ENCODE measurements at regions not wholly inside any gene's neighbourhood (a gene's known extent, or its start where the extent isn't known, plus 50 kb on each side); places are given as distances from the start of the nearest gene placed in this dataset.
"Not testable (repeated sequence)": the region's sequence is repeated elsewhere in the genome, so short reads cannot be mapped to it uniquely, and the experiment has no call there.

GRCh38 chr14:56005191-56006053 is 112.8 kb upstream of the PELI2 start:
- Histone ChIP-seq H3K27me3 (no peaks in the 10 kb centered on the region), H3K36me3 (no peaks in the 10 kb centered on the region), H3K4me3 (peak overlapping the region in 10 of 12 donors; percentile 1 to 44 (median 20)), H3K9me3 (peaks cover 0 to 13% (median 0%) of the 10 kb centered on the region in 12 donors), H3K4me1 (peaks cover 0 to 28% (median 0%) of the 10 kb centered on the region in 12 donors), H3K27ac (peak overlapping the region in 10 of 12 donors; percentile 1 to 64 (median 45))
- TF ChIP-seq POLR2A (IDR thresholded peaks at IDR 0.05) (no peak), CTCF (IDR thresholded peaks at IDR 0.05) (no peak)
- 50 to 60% (median 57%) methylated on average over 11 of the region's 11 CpGs for WGBS, 4 donors
- intact Hi-C loops (cut with DNase I) = no loop called here
- ATAC-seq (peak in 2 of 4 donors; percentile 63 to 77), DNase-seq (peak in 1 of 5 donors; percentile 22)

GRCh38 chr14:56007491-56007890 is 110.7 kb upstream of the PELI2 start:
- H3K4me3 ChIP-seq; DNase-seq; H3K27me3 ChIP-seq; intact Hi-C loops (cut with DNase I); H3K36me3 ChIP-seq; ATAC-seq; H3K27ac ChIP-seq: not testable (repeated sequence)
- H3K4me1 ChIP-seq = peaks cover 0 to 28% (median 0%) of the 10 kb centered on the region in 12 donors
- 75 to 86% (median 82%) methylated on average over 5 of the region's 5 CpGs for WGBS, 4 donors
- peaks cover 0 to 21% (median 0%) of the 10 kb centered on the region in 12 donors for H3K9me3 ChIP-seq

GRCh38 chr14:56008150-56008549 is 110.1 kb upstream of the PELI2 start:
- Histone ChIP-seq H3K4me1 (peaks cover 0 to 28% (median 0%) of the 10 kb centered on the region in 12 donors), H3K9me3 (peaks cover 0 to 21% (median 0%) of the 10 kb centered on the region in 12 donors), H3K4me3 (no peak overlapping the region), H3K27ac (no peak overlapping the region), H3K27me3 (no peaks in the 10 kb centered on the region), H3K36me3 (no peaks in the 10 kb centered on the region)
- intact Hi-C loops (cut with DNase I) = no loop called here
- DNase-seq (no peak), ATAC-seq (no peak)
- WGBS, 4 donors = 56 to 79% (median 73%) methylated on average over 1 of the region's 1 CpG
- TF ChIP-seq POLR2A (IDR thresholded peaks at IDR 0.05) = no peak
- no peak for TF ChIP-seq CTCF (IDR thresholded peaks at IDR 0.05)

GRCh38 chr14:56008661-56009060 is 109.5 kb upstream of the PELI2 start:
- intact Hi-C loops (cut with DNase I); H3K27me3 ChIP-seq; H3K4me3 ChIP-seq; H3K36me3 ChIP-seq; DNase-seq; ATAC-seq; H3K27ac ChIP-seq: not testable (repeated sequence)
- WGBS, 4 donors = 78 to 98% (median 97%) methylated on average over 3 of the region's 3 CpGs
- Histone ChIP-seq H3K4me1 (peaks cover 0 to 28% (median 0%) of the 10 kb centered on the region in 12 donors), H3K9me3 (peaks cover 0 to 21% (median 0%) of the 10 kb centered on the region in 12 donors)

GRCh38 chr14:56023661-56024081 is 94.5 kb upstream of the PELI2 start:
- intact Hi-C loops (cut with DNase I) = no loop called here
- no peak for TF ChIP-seq POLR2A (IDR thresholded peaks at IDR 0.05)
- no peak for TF ChIP-seq CTCF (IDR thresholded peaks at IDR 0.05)
- H3K9me3 ChIP-seq = peaks cover 0 to 5% (median 0%) of the 10 kb centered on the region in 12 donors
- no peak overlapping the region for H3K27ac ChIP-seq
- no peak overlapping the region for H3K4me3 ChIP-seq
- peaks cover 0 to 15% (median 8%) of the 10 kb centered on the region in 12 donors for H3K4me1 ChIP-seq
- DNase-seq = no peak
- H3K27me3 ChIP-seq = no peaks in the 10 kb centered on the region
- H3K36me3 ChIP-seq = no peaks in the 10 kb centered on the region
- 63 to 85% (median 77%) methylated on average over 2 of the region's 2 CpGs for WGBS, 4 donors
- no peak for ATAC-seq
